Body of pancreas (tissue), 4 donors: ENCODE measurements at regions not wholly inside any gene's neighbourhood (a gene's known extent, or its start where the extent isn't known, plus 50 kb on each side); places are given as distances from the start of the nearest gene placed in this dataset.

ENCODE experiments used
- ATAC-seq: fragments of 150-250 bp; one replicate; pipeline ENCODE4 v1.9.1; 2016
- DNase-seq, 4 donors: peaks; one replicate each; pipeline ENCODE4 v3.0.0-alpha.2; 2019
- H3K27ac ChIP-seq, 4 donors: fragments of 200-600 bp; sonication (generic); 1 replicate in 3 of 4; 2 replicates in 1 of 4; pipeline versions ENCODE4 v1.5.1 to v1.6.1; 2016 to 2019; ENCODE audit warnings: mild to moderate bottlenecking in 1 of 4, mixed read lengths in 1 of 4, moderate library complexity in 1 of 4
- H3K27me3 ChIP-seq, 2 donors: fragments of 200-600 bp; sonication (generic); one replicate each; pipeline ENCODE4 v1.6.0; 2016; ENCODE audit warnings: mild to moderate bottlenecking in 1 of 2
- H3K36me3 ChIP-seq, 2 donors: fragments of 200-600 bp; sonication (generic); replicated peaks in 1 of 2; 2 replicates each; pipeline ENCODE4 v1.5.1; 2016; ENCODE audit warnings: low read depth in 2 of 2; ENCODE audit not compliant: insufficient read depth in 1 of 2
- H3K4me1 ChIP-seq: fragments of 200-600 bp; sonication (generic); one replicate; pipeline ENCODE4 v1.6.0; 2016
- H3K4me3 ChIP-seq, 2 donors: fragments of 200-600 bp; sonication (generic); 1 replicate in 1 of 2; 2 replicates in 1 of 2; pipeline ENCODE4 v1.5.1; 2016 to 2019
- H3K9me3 ChIP-seq, 3 donors: fragments of 200-600 bp; sonication (generic); 1 replicate in 2 of 3; 2 replicates in 1 of 3; pipeline ENCODE4 v1.5.1; 2016
- POLR2A ChIP-seq, 3 donors: fragments of 450-650 bp; IDR thresholded peaks; one replicate each; pipeline ENCODE4 v1.6.1; 2016; ENCODE audit warnings: antibody characterized with exemption in 3 of 3, mild to moderate bottlenecking in 2 of 3
- WGBS, 2 donors: methylation state at CpG; one replicate each; pipeline ENCODE4 v1.1.5; 2017; 5-methylcytosine and 5-hydroxymethylcytosine counted together
- intact Hi-C: fragments of 100-400 bp; cut with DNase I; formaldehyde crosslinking; loops from one replicate; pipeline ENCODE4 v1.15.1; 2023
- TF ChIP-seq, protein P1 (sequence below), 7 experiments: fragments of 450-650 bp in 4 of 7; fragments of 200-600 bp in 3 of 7; sonication (generic) in 3 of 7; IDR thresholded peaks; one replicate each; pipeline ENCODE4 v1.5.1; 2016 to 2019; ENCODE audit warnings: antibody characterized with exemption in 7 of 7

- ATAC-seq, result no peak
- Histone ChIP-seq H3K9me3 (no peaks in the 10 kb centered on the region), H3K4me1 (no peaks in the 10 kb centered on the region), H3K36me3 (no peaks in the 10 kb centered on the region), H3K27me3 (no peaks in the 10 kb centered on the region), H3K4me3 (no peak overlapping the region), H3K27ac (no peak overlapping the region)
- WGBS, 2 donors, result 44 to 54% methylated on average over 7 of the region's 7 CpGs
- TF ChIP-seq, protein P1, sequence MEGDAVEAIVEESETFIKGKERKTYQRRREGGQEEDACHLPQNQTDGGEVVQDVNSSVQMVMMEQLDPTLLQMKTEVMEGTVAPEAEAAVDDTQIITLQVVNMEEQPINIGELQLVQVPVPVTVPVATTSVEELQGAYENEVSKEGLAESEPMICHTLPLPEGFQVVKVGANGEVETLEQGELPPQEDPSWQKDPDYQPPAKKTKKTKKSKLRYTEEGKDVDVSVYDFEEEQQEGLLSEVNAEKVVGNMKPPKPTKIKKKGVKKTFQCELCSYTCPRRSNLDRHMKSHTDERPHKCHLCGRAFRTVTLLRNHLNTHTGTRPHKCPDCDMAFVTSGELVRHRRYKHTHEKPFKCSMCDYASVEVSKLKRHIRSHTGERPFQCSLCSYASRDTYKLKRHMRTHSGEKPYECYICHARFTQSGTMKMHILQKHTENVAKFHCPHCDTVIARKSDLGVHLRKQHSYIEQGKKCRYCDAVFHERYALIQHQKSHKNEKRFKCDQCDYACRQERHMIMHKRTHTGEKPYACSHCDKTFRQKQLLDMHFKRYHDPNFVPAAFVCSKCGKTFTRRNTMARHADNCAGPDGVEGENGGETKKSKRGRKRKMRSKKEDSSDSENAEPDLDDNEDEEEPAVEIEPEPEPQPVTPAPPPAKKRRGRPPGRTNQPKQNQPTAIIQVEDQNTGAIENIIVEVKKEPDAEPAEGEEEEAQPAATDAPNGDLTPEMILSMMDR (IDR thresholded peaks at IDR 0.05), result no peak
- no peak for TF ChIP-seq POLR2A (IDR thresholded peaks at IDR 0.05)
- DNase-seq, result no peak
- intact Hi-C loops, result no loop called here
Observed at GRCh38 chr2:175468431-175469098, 287.1 kb upstream of the ATP5MC3 start.

DNA sequence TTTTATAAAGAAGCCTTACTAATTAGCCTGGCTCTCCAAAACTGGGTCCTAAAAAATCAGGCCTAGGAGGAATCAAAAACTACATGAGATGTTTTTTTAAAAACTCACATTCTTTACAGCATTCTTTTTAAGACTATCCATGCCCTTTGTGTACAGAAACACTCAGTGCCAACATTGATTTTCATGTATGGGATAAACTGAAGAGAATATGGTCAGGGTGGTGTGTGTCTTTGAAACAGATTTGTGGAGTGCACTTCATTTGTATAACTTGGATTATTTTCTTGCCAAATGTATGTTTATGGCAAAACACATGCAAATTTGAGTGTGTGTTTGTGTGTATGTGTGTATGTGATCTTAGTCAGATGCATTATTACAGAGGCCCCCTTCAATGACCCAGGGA lies 283.6 kb upstream of the ATP5MC3 start:
- TF ChIP-seq, protein P1 (IDR thresholded peaks at IDR 0.05), result no peak
- no peak for TF ChIP-seq POLR2A (IDR thresholded peaks at IDR 0.05)
- no peak overlapping the region for H3K27ac ChIP-seq
- no peaks in the 10 kb centered on the region for H3K27me3 ChIP-seq
- no peaks in the 10 kb centered on the region for H3K9me3 ChIP-seq
- H3K36me3 ChIP-seq, result no peaks in the 10 kb centered on the region
- intact Hi-C loops, result no loop called here
- no peak overlapping the region for H3K4me3 ChIP-seq
- no peak for DNase-seq
- ATAC-seq, result no peak
- no peaks in the 10 kb centered on the region for H3K4me1 ChIP-seq

DNA sequence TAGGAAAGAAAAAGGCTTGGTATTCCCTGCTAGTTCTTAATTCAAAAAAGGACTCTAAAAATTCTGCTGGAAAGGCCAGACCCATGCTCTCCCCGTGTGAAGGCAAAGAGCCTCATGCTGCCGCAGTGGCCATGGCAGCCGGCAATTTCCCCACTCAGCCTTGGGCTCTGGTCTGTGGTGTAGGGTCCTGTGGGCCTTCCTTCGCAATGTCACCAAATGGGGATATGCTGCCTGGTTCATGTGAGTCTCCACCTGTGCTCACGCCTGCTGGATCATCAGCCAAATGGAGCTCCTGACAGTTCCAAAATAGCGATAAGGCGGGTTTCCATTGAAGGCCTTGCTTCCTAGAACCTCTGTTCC lies 282.8 kb upstream of the ATP5MC3 start:
- H3K27ac ChIP-seq, result no peak overlapping the region
- no peaks in the 10 kb centered on the region for H3K4me1 ChIP-seq
- DNase-seq (no peak), ATAC-seq (no peak)
- no peak for TF ChIP-seq POLR2A (IDR thresholded peaks at IDR 0.05)
- TF ChIP-seq, protein P1 (IDR thresholded peaks at IDR 0.05), result no peak
- intact Hi-C loops, result no loop called here
- H3K9me3 ChIP-seq, result no peaks in the 10 kb centered on the region
- no peaks in the 10 kb centered on the region for H3K27me3 ChIP-seq
- 81 to 88% methylated on average over 6 to 7 of the region's 7 CpGs for WGBS, 2 donors
- no peak overlapping the region for H3K4me3 ChIP-seq
- no peaks in the 10 kb centered on the region for H3K36me3 ChIP-seq

DNA sequence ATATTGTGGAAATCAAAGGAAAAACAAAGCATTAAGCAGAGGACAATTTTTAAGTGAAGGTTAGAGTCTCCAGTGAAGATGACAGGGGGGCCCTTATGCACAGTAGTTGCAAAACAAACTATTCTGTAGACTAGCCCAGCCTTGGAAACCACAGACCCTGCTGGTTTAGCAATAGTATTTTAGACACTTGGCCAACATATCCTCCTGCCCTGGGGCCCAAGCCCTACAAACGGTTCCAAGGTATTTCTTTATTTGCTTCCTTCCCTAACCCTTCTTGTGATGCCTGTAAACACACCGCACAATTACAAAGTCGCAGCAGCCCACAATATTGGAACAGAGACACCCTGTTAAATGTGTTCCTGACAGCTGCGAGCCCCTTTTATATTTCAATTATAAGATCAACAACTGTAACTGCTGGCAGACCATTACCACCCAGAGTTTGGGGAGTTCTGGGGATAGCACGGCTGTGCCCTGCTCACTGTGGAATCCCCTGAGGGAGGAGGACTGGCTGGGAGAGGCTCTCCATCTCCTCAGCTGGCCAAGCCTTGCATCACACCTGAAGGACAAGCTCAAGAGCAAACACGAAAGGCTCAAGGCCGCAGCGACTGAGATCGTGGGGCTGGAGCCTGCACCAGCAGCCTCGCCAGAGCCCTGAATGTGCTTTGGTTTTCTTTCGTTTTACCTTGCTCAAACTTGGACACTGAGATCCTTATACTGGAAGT lies 282.2 kb upstream of the ATP5MC3 start:
- 45 to 49% methylated on average over 11 of the region's 11 CpGs for WGBS, 2 donors

More for the DNA sequence above, 282.2 kb upstream of the ATP5MC3 start:
- Histone ChIP-seq H3K27ac (no peak overlapping the region), H3K27me3 (no peaks in the 10 kb centered on the region), H3K4me1 (no peaks in the 10 kb centered on the region), H3K4me3 (no peak overlapping the region), H3K36me3 (no peaks in the 10 kb centered on the region), H3K9me3 (no peaks in the 10 kb centered on the region)
- TF ChIP-seq, protein P1 (IDR thresholded peaks at IDR 0.05), result no peak
- TF ChIP-seq POLR2A (IDR thresholded peaks at IDR 0.05), result no peak
- intact Hi-C loops, result no loop called here
- ATAC-seq, result no peak
- DNase-seq, result peak in 1 of 4 donors; percentile 14
